Cardiac fibroblast (primary cell): ENCODE measurements at regions not wholly inside any gene's neighbourhood (a gene's known extent, or its start where the extent isn't known, plus 50 kb on each side); places are given as distances from the start of the nearest gene placed in this dataset.

Experiments
- DNase-seq, 2 donors: peaks; one replicate each; pipeline versions ENCODE4 v3.0.0 to v3.0.0-alpha.2; 2010; ENCODE audit warnings: low read depth in 2 of 2
- H3K4me3 ChIP-seq, 2 donors: replicated peaks in 1 of 2; 1 replicate in 1 of 2; 2 replicates in 1 of 2; pipeline ENCODE4 v1.5.1; 2011; ENCODE audit warnings: low read depth in 2 of 2, low read length in 2 of 2, mild to moderate bottlenecking in 2 of 2, moderate library complexity in 1 of 2
- TF ChIP-seq, protein P1 (sequence below): IDR thresholded peaks from one replicate; pipeline ENCODE4 v1.5.1; 2011; ENCODE audit warnings: low read depth, mild to moderate bottlenecking, low read length, inconsistent platforms

DNA sequence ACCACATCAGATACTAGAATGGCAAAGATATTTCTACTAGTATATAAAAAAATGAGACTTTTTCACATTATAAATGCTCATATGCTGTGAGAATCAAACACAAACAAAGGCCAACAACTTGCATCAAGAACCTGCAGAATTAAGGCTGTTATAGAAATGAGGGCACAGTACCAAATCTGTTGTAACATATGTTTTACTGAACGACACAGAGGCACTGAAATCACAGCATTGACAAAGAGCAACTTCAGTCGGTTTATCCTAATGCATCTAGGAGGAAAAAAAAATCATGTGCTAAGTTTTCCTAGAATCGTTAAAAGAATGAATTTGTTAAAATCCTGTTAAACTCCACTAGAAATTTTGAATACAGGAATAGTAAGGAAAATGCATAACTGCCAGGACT, 617.4 kb upstream of the NETO1 start:
- DNase-seq, result no peak
- TF ChIP-seq, protein P1, sequence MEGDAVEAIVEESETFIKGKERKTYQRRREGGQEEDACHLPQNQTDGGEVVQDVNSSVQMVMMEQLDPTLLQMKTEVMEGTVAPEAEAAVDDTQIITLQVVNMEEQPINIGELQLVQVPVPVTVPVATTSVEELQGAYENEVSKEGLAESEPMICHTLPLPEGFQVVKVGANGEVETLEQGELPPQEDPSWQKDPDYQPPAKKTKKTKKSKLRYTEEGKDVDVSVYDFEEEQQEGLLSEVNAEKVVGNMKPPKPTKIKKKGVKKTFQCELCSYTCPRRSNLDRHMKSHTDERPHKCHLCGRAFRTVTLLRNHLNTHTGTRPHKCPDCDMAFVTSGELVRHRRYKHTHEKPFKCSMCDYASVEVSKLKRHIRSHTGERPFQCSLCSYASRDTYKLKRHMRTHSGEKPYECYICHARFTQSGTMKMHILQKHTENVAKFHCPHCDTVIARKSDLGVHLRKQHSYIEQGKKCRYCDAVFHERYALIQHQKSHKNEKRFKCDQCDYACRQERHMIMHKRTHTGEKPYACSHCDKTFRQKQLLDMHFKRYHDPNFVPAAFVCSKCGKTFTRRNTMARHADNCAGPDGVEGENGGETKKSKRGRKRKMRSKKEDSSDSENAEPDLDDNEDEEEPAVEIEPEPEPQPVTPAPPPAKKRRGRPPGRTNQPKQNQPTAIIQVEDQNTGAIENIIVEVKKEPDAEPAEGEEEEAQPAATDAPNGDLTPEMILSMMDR, result no peak
- H3K4me3 ChIP-seq, result no peak overlapping the region

DNA sequence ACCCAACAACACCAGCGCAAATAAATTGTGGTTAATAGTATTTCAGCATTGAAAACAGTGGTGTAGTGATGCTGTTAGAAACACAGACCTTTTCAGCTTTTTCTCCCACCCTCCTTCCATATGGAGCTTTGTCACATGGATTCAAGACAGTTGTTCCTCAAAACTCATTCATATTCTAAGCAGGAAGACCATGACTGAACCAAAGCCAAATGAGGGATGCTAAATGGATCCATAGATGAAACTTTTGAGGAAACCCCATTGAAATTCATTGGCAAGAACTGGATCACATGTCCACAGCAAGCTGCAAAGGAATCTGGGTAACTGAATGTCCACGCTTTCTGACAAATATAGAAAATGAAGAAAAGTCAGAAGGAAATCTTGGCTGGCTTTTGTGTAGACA, 615.1 kb upstream of the NETO1 start:
- H3K4me3 ChIP-seq, result no peak overlapping the region
- TF ChIP-seq, protein P1, result no peak

DNA sequence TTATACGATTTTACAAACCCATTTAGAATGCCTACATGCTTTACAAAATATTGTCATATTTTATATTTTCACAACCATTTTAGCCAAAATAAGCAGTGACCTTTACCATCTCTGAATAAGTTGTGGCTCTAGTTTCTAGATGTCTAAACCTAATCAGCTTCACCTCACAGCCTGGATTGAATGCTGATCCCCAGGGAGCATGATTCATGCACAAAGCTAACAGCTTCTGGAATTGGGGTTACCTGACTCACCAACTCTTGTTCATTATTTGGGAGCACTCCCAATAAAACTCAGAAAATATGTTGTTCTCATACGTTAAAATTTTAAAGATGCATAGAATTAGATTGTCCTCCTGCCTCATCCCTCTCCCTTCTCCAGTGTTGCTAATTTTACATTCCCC, 611.7 kb upstream of the NETO1 start:
- TF ChIP-seq, protein P1, result no peak
- H3K4me3 ChIP-seq, result no peak overlapping the region
- peak; percentile 11 to 76 for DNase-seq

More for the DNA sequence above, 615.1 kb upstream of the NETO1 start:
- no peak for DNase-seq

DNA sequence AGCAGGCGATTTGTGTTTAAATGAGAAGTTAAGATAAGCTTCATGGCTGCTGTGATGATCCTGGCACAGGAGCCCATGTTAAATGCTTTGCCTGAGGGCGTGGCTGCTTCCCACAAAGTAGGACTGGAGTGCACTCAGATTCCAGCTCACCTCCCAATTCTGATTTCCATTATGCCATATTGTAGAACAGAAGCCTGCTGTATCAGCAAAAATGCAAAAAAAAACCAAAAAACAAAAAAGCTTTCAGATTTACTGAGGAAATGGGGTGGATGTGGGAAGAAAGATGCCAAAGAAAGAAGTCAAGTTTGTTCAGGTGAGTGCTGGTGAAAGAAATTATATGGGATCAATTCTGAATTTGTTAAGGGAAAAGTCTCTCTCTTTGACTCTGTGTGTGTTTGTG, 610.4 kb upstream of the NETO1 start:
- no peak for DNase-seq
- TF ChIP-seq, protein P1, result no peak
- H3K4me3 ChIP-seq, result no peak overlapping the region

DNA sequence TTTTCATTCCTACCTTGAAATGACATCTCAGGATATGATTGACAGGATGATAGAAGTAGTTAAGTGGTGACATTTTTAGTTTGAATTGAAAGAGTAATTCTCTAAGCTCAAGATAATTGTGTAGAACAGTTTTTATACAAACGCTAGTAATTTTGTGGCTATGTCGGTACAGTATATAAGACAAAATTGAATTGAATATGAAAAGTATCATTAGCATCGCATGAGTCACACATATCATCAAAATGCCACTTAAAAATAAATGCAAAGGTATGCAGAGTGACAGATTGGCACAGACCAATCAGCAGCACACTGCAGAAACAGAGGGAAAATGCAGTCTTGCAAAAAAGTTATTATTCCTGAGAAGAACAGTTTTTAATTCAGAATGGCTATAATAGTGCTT, 608.2 kb upstream of the NETO1 start:
- TF ChIP-seq, protein P1, result no peak
- no peak for DNase-seq
- H3K4me3 ChIP-seq, result no peak overlapping the region

DNA sequence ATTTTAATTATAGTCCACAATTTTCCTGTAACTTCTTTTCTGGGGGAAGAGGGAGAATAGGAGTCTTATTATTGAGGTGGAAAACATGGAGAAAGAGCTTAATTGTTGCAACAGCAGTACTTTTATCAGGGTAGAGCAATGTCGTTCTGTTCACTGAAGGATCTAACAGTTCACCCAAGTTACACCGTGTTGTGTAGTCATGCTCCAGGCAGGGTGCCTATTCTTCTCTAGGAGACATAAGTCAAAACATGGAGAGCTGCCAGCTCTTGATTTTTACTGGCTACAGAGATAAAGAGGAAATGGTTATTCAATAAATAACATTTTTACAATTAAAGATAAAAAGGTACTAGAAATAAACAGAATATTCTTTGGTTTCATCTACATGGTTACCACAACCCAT, 594.3 kb upstream of the NETO1 start:
- no peak overlapping the region for H3K4me3 ChIP-seq
- TF ChIP-seq, protein P1, result no peak
- DNase-seq, result peak; percentile 75 to 86

DNA sequence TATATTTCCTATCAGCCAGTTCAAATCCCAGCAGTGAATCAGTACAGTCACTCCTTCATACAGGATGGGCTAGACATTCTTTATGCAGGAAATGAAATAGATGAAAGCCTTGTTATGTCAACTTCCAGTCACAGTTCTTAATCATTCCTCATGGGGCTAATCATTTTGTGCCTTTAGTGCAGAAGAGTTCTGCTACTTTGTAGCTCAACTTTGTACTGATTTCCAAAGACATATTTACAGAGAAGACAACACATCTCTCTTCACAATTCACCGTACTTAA, 593.9 kb upstream of the NETO1 start:
- no peak overlapping the region for H3K4me3 ChIP-seq
- DNase-seq, result peak; percentile 10 to 56
- TF ChIP-seq, protein P1, result no peak
